IMR-90 (cell line): ENCODE measurements at regions not wholly inside any gene's neighbourhood (a gene's known extent, or its start where the extent isn't known, plus 50 kb on each side); places are given as distances from the start of the nearest gene placed in this dataset.

Experiments used
- ATAC-seq: fragments of 200-7000 bp; cut with Tn5 transposase; 2 replicates; pipeline ENCODE4 v1.9.1; 2020; ENCODE audit warnings: low read depth, mild to moderate bottlenecking, moderate library complexity
- BruUV-seq: library from RNA; stranded (reverse); fragments of 400-500 nt; replicated peaks from 2 replicates; lab custom pipeline; 2021; lab: Mats Ljungman, UMichigan
- CTCF ChIA-PET: fragments of 300-600 bp; formaldehyde crosslinking; extraction: SDS; loops from one replicate; lab custom pipeline; 2021; ENCODE audit warnings: antibody characterized with exemption; lab: Yijun Ruan, JAX
- POLR2A ChIA-PET: fragments of 300-600 bp; sonication (Branson Sonifier 250); formaldehyde crosslinking; loops from one replicate; lab custom pipeline; 2022; ENCODE audit warnings: antibody characterized with exemption; ENCODE audit not compliant: unreplicated experiment; lab: Charles Lee
- DNase-seq: peaks from one replicate; pipeline ENCODE4 v3.0.0; 2013
- H2AFZ ChIP-seq: replicated peaks from 2 replicates; pipeline ENCODE3; 2013; ENCODE audit warnings: low read length, mild to moderate bottlenecking; ENCODE audit not compliant: poor library complexity
- H2AK5ac ChIP-seq: 2 replicates; pipeline ENCODE4 v1.6.1; 2013; ENCODE audit warnings: low read depth, low read length, inconsistent platforms
- H2AK9ac ChIP-seq: replicated peaks from 2 replicates; pipeline ENCODE3; 2013; ENCODE audit warnings: mild to moderate bottlenecking, low read depth, low read length, moderate library complexity; ENCODE audit not compliant: poor library complexity
- H2BK120ac ChIP-seq: 2 replicates; pipeline ENCODE4 v1.6.1; 2013; ENCODE audit warnings: low read depth, low read length, inconsistent platforms
- H2BK15ac ChIP-seq: 3 replicates; pipeline ENCODE4 v1.6.1; 2013; ENCODE audit warnings: low read depth, low read length, inconsistent platforms
- H2BK20ac ChIP-seq: 2 replicates; pipeline ENCODE4 v1.6.1; 2013; ENCODE audit warnings: low read depth, mild to moderate bottlenecking, inconsistent platforms, low read length, moderate library complexity
- H2BK5ac ChIP-seq: 2 replicates; pipeline ENCODE4 v1.6.1; 2013; ENCODE audit warnings: mild to moderate bottlenecking, low read depth, low read length, inconsistent platforms; ENCODE audit not compliant: poor library complexity, severe bottlenecking
- H3K14ac ChIP-seq: replicated peaks from 2 replicates; pipeline ENCODE4 v1.6.1; 2013; ENCODE audit warnings: low read depth, low read length, inconsistent platforms
- H3K18ac ChIP-seq: 2 replicates; pipeline ENCODE4 v1.6.1; 2013; ENCODE audit warnings: low read depth, low read length, control low read depth
- H3K23ac ChIP-seq: 2 replicates; pipeline ENCODE4 v1.6.1; 2013; ENCODE audit warnings: low read depth, low read length, inconsistent platforms
- H3K27ac ChIP-seq: 2 replicates; pipeline ENCODE4 v1.5.1; 2013; ENCODE audit warnings: mild to moderate bottlenecking, control low read depth, low read length; ENCODE audit not compliant: insufficient read depth
- H3K27me3 ChIP-seq: 2 replicates; pipeline ENCODE4 v1.6.1; 2013; ENCODE audit warnings: low read length; ENCODE audit not compliant: control insufficient read depth, insufficient read depth
- H3K36me3 ChIP-seq: 2 replicates; pipeline ENCODE4 v1.6.1; 2013; ENCODE audit warnings: low read length, mixed read lengths; ENCODE audit not compliant: control insufficient read depth, insufficient read depth
- H3K4ac ChIP-seq: 2 replicates; pipeline ENCODE4 v1.6.1; 2013; ENCODE audit warnings: low read depth, low read length, inconsistent platforms
- H3K4me1 ChIP-seq: 2 replicates; pipeline ENCODE4 v1.6.1; 2013; ENCODE audit warnings: low read length, mixed read lengths; ENCODE audit not compliant: control insufficient read depth, insufficient read depth
- H3K4me2 ChIP-seq: 2 replicates; pipeline ENCODE4 v1.6.1; 2013; ENCODE audit warnings: low read depth, mild to moderate bottlenecking, control low read depth, low read length, moderate library complexity
- H3K4me3 ChIP-seq: 2 replicates; pipeline ENCODE4 v1.5.1; 2013; ENCODE audit warnings: low read depth, mild to moderate bottlenecking, control low read depth, low read length, moderate library complexity; ENCODE audit not compliant: insufficient read depth
- H3K56ac ChIP-seq: 2 replicates; pipeline ENCODE4 v1.6.1; 2013; ENCODE audit warnings: low read length, inconsistent platforms; ENCODE audit not compliant: insufficient read depth; ENCODE audit errors: extremely low read depth
- H3K79me1 ChIP-seq, 2 experiments: 2 replicates each; pipeline ENCODE4 v1.6.1; 2013; ENCODE audit warnings: low read length in 2 of 2, inconsistent platforms in 1 of 2, low read depth in 1 of 2
- H3K9ac ChIP-seq: 2 replicates; pipeline ENCODE4 v1.6.1; 2013; ENCODE audit warnings: low read depth, low read length, control low read depth
- H3K9me1 ChIP-seq: 2 replicates; pipeline ENCODE4 v1.6.1; 2013; ENCODE audit warnings: low read length, inconsistent platforms; ENCODE audit not compliant: insufficient read depth
- H3K9me3 ChIP-seq: 2 replicates; pipeline ENCODE4 v1.6.1; 2013; ENCODE audit warnings: low read length; ENCODE audit not compliant: control insufficient read depth, insufficient read depth
- H4K20me1 ChIP-seq: 2 replicates; pipeline ENCODE4 v1.6.1; 2013; ENCODE audit warnings: low read length, inconsistent platforms; ENCODE audit not compliant: insufficient read depth
- H4K5ac ChIP-seq: 2 replicates; pipeline ENCODE4 v1.6.1; 2013; ENCODE audit warnings: mild to moderate bottlenecking, low read depth, low read length, control low read depth
- H4K8ac ChIP-seq, 2 experiments: 2 replicates each; pipeline ENCODE4 v1.6.1; 2013; ENCODE audit warnings: low read depth in 2 of 2, low read length in 2 of 2, control low read depth in 1 of 2, inconsistent platforms in 1 of 2
- H4K91ac ChIP-seq: 2 replicates; pipeline ENCODE4 v1.6.1; 2013; ENCODE audit warnings: low read depth, low read length, inconsistent platforms; ENCODE audit not compliant: insufficient read depth
- CHD1 ChIP-seq: IDR thresholded peaks from 2 replicates; pipeline ENCODE4 v1.6.1; 2012; ENCODE audit warnings: low read depth, low read length, improper control_type of control experiment
- CTCF ChIP-seq: conservative IDR thresholded peaks from 2 replicates; pipeline ENCODE4 v1.5.1; 2012; ENCODE audit warnings: mild to moderate bottlenecking, low read depth, low read length, improper control_type of control experiment
- ELK1 ChIP-seq: fragments of 150-350 bp; IDR thresholded peaks from 2 replicates; pipeline ENCODE4 v1.6.1; 2016; ENCODE audit warnings: low read depth, mild to moderate bottlenecking, low read length, moderate library complexity, borderline replicate concordance
- FOS ChIP-seq: fragments of 150-350 bp; IDR thresholded peaks from 2 replicates; pipeline ENCODE4 v1.6.1; 2016; ENCODE audit warnings: low read depth, low read length
- MAFK ChIP-seq: IDR thresholded peaks from 2 replicates; pipeline ENCODE4 v1.6.1; 2012; ENCODE audit warnings: low read depth, low read length, improper control_type of control experiment
- MXI1 ChIP-seq: IDR thresholded peaks from 2 replicates; pipeline ENCODE4 v1.6.1; 2012; ENCODE audit warnings: low read depth, mild to moderate bottlenecking, low read length, moderate library complexity, borderline replicate concordance
- NFE2L2 ChIP-seq: fragments of 150-350 bp; IDR thresholded peaks from 2 replicates; pipeline ENCODE4 v1.6.1; 2016; ENCODE audit warnings: low read depth, mild to moderate bottlenecking, low read length
- POLR2A ChIP-seq: IDR thresholded peaks from 2 replicates; pipeline ENCODE4 v1.6.1; 2012; ENCODE audit warnings: mild to moderate bottlenecking, low read depth, low read length
- RAD21 ChIP-seq: IDR thresholded peaks from 2 replicates; pipeline ENCODE4 v1.6.1; 2012; ENCODE audit warnings: low read length, improper control_type of control experiment
- SMC3 ChIP-seq: fragments of 150-350 bp; IDR thresholded peaks from 2 replicates; pipeline ENCODE4 v1.6.1; 2016; ENCODE audit warnings: low read depth, mild to moderate bottlenecking, antibody characterized with exemption, low read length, moderate library complexity
- WGBS, 2 experiments: methylation state at CpG; one replicate each; pipeline versions ENCODE4 v1.1.5 to v1.1.7; 2013; ENCODE audit warnings: missing lambda C conversion rate in 2 of 2; ENCODE audit not compliant: insufficient read length in 1 of 2; ENCODE audit errors: extremely low coverage in 2 of 2; 5-methylcytosine and 5-hydroxymethylcytosine counted together
- dilution Hi-C: fragments of 300-500 bp; cut with HindIII; formaldehyde crosslinking; loops from one replicate; pipeline ENCODE4 v1.14.3; 2018; ENCODE audit warnings: low sequenced_read_pairs; ENCODE audit not compliant: unreplicated experiment
- in situ Hi-C: fragments of 300-500 bp; cut with MboI; formaldehyde crosslinking; loops from 3 replicates; pipeline ENCODE4 v1.14.3; 2019; ENCODE audit warnings: low sequenced_read_pairs, inconsistent platforms, mixed read lengths
- intact Hi-C: fragments of 100-400 bp; cut with micrococcal nuclease; formaldehyde crosslinking; loops from 2 replicates; pipeline ENCODE4 v1.10.0; 2022

- H3K56ac ChIP-seq, result no peak overlapping the region
- POLR2A ChIA-PET, result no interaction called here
- H3K36me3 ChIP-seq, result no peaks in the 10 kb centered on the region
- in situ Hi-C loops, result no loop called here
- DNase-seq (peak; percentile 71), ATAC-seq (peak; percentile 40; the same call in 1 of the 2 replicates)
- 0 out of 2 replicates have a peak overlapping the region, but pooled peaks have one; percentile 14 for H2BK20ac ChIP-seq
- H3K23ac ChIP-seq, result no peak overlapping the region
- H3K4me2 ChIP-seq, result no peak overlapping the region
- H4K8ac ChIP-seq, result no peak overlapping the region
- H3K18ac ChIP-seq, result no peak overlapping the region; the same call in 1 of the 2 replicates
- intact Hi-C loops, result no loop called here
- H4K5ac ChIP-seq, result no peak overlapping the region; the same call in 1 of the 2 replicates
- dilution Hi-C loops, result no loop called here
- H3K9me1 ChIP-seq, result no peaks in the 10 kb centered on the region
- no peak overlapping the region for H2AFZ ChIP-seq
- no peak overlapping the region for H4K91ac ChIP-seq
- no peak overlapping the region for H3K9ac ChIP-seq
- H3K27ac ChIP-seq, result no peak overlapping the region
- TF ChIP-seq FOS, result no peak
- no peak for TF ChIP-seq CHD1
- TF ChIP-seq MAFK, result no peak
- no peak for TF ChIP-seq RAD21
- no peak for TF ChIP-seq MXI1
- TF ChIP-seq ELK1, result no peak
- TF ChIP-seq NFE2L2, result no peak
- TF ChIP-seq CTCF, result no peak
- no peak for TF ChIP-seq POLR2A
- no peak for TF ChIP-seq SMC3
- BruUV-seq, result no TSS peak
- CTCF ChIA-PET, result no interaction called here
- H3K14ac ChIP-seq, result no peak overlapping the region
- no peaks in the 10 kb centered on the region for H4K20me1 ChIP-seq
- no peak overlapping the region for H2AK5ac ChIP-seq
- no peak overlapping the region for H3K4me3 ChIP-seq
- no peak overlapping the region for H2BK15ac ChIP-seq
- no CpG with 5 or more reads among the region's 6 CpGs for WGBS, 2 experiments
- H3K4ac ChIP-seq, result no peak overlapping the region
- H3K9me3 ChIP-seq, result no peaks in the 10 kb centered on the region
- H2BK120ac ChIP-seq, result 0 out of 2 replicates have a peak overlapping the region, but pooled peaks have one; percentile 8
- no peak overlapping the region for H2BK5ac ChIP-seq
- no peaks in the 10 kb centered on the region for H3K4me1 ChIP-seq
- H3K79me1 ChIP-seq, result no peaks in the 10 kb centered on the region
- no peaks in the 10 kb centered on the region for H3K27me3 ChIP-seq
- H2AK9ac ChIP-seq, result no peak overlapping the region
These were observed 443.0 kb downstream of the GPM6A start for GRCh38 chr4:175369087-175369486.
